Lung microvascular endothelial cell (primary cell): ENCODE measurements at regions not wholly inside any gene's neighbourhood (a gene's known extent, or its start where the extent isn't known, plus 50 kb on each side); places are given as distances from the start of the nearest gene placed in this dataset.
"Not testable (repeated sequence)": the region's sequence is repeated elsewhere in the genome, so short reads cannot be mapped to it uniquely, and the experiment has no call there.

Source experiments
- DNase-seq, 2 donors: peaks; one replicate each; pipeline versions ENCODE4 v3.0.0 to v3.0.0-alpha.2; 2010; ENCODE audit warnings: low read depth in 2 of 2

DNA sequence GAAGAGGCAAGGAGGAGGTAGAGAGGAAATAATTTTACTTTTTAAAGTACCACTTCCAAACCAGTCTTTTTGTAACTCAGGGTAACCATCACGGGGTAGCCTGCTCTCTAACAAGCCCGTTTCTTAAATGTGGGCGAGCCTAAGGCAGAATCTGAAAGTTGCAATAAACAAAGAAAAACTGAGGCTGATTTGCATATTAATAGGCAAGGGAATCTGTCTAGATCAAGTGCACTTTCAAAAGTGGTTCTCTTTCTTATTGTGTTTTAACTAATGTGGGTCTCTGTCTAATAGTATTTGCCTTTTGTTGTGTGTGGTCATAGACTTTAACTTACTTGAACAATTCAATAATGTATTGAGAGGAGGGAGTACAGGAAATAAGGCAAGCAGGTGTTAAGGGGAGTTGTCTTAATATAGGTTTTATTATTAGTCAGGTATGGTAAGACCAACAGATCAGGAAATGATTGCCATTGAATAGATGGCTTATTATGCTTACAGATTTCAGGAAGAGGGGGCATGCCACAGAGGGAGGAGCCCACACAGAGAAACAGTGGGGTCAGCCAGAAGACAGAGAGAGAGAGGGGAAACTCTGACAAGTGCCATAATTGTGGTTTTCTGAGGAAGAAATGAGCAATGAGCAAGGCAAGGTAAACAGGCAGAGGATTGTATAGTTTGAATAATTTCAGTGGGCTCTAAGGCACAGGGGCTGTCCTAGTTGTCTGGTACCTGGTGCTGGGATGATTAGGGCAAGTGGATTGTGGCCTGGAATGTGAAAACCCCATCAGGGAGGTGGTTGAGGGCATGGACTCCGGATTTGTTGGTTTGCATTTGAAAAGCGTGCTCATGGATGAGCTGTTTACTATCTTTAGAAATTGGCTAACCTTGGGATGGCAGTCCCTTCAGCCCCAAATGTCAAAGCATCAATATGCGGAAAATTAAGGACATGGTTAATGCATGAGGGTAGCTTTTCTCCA lies 237.2 kb downstream of the TOX3 start:
- no peak for DNase-seq

DNA sequence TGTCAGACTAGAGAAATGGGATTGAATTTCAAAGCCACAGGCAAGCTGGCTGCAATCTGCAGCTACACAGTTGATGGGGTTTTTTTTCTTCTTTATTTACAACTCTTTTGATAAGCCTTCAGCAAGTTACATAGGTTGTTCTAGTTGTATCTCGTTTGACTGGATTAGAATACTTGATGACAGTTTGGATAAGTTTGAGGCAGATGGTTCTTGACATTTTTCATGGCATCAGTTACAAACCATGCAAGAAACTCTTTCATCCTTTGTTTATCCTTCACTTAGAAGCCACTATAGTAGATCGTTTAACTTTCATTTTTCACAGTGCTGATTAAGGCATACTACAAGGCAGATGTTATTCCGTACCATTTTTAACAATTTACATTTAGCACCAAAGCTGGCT lies 238.9 kb downstream of the TOX3 start:
- no peak for DNase-seq

DNA sequence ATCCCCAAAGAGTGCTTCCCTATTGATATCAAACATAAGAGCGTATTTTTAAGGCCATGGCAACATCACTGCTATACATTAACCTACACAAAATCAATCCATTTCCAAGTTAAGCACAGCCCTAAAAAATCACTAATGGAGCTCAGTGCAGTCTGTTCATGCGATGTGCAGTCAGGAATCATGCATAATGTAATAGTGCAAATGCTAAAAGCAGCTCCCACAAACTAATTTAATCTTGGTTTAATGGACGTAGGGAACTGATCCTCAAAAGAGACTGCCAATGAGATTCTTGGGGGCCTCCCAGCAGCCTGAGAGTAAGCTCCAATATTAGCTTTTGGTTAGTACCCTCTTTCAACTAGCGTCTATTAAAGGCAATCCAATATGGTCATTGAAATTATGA lies 245.9 kb downstream of the TOX3 start:
- no peak for DNase-seq

DNA sequence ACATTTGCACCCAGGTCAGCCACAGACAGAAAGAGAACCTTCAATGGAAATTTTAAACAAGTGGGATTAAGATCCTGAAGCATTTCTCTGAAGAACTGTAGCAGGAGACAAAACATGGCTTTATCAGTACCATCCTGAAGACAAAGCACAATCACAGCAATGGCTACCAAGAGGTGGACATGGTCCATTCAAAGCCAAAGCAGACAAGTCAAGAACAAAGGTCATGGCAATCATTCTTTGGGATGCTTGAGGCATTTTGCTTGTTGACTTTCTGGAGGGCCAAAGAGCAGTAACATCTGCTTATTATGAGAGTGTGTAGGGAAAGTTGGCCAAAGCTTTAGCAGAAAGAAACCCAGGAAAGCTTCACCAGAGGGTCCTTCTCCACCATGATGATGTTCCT lies 248.2 kb downstream of the TOX3 start:
- DNase-seq: no peak

DNA sequence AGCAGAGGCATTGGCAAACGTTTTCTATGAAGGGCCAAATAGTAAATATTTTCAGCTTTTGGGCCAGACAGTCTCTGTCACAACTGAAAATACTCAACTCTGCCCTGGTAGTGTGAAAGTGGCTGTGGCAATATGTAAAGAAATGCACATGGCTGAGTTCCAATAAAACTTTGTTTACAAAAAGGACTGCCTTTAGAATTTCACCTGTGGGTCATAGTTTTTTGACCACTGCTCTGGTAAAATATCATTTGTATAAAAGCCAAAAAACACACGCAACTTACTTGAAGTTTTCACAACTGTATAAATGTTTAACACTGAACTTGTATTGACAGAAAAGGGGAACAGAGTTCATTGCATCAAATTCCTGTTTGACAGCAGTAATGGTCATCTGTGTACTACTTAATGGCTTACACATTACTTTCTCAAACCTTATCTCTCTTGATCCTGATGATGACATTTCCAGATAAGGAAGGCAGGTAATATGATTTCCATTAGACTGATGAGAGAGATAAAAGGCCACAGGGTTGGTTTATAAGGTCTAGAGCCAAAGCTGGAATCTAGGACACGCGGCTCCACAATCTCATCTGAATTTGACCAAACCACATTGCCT lies 250.1 kb downstream of the TOX3 start:
- not testable (repeated sequence) for DNase-seq

DNA sequence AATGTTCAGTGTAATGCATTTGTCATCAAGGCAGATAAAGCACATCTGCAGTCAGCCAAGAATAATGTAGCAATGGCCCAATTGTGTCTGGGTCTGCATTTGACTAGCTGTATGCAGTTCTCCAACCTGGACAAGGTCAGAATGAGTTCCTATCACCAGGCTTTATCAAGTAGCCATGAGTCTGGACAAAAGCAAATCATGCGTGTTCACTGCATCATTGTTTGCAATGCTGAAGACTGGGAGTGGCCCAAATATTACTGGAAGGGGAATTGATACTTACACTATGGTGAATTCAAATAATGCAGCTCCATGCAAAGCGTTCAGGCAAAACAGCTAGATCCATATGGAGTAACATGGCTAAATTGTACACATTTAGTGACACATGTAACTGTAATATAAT lies 250.9 kb downstream of the TOX3 start:
- no peak for DNase-seq

DNA sequence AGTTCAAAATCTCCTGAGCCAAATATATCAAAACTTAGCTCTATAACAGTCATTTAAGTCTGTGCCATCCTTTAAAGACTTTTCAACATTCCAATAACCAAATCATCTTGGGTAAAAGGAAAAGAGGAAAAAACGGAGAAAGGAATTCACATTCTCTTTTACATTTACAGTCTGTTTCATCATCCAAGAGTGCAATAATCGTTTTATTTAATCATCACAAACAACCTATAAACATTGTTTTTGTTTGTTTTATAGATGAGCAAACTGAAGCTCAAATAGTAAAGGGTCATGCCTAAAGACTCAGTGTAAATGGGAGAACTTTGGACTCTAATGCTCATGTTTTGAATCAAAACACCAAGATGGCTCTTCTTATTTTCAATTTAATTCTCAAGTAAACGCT lies 252.3 kb downstream of the TOX3 start:
- no peak for DNase-seq

DNA sequence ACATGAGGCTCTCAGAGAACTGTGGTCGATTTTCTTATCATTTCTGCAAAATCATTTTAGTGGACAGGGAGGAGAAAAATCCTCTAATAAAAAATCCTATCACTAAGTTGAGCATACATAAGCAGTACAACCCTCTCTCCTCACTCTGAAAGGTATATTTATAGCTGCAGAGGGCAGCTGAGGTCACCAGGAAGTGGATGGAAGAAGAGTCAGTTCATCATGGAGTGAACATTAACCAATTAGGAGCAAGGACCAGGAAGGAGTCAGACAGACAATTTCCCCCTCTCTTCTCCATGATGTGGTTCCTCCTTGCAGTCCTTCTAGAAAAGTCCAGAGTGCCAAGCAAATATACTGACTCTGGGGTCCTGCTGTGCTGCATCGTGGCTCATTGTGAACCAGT lies 253.7 kb downstream of the TOX3 start:
- DNase-seq: no peak

DNA sequence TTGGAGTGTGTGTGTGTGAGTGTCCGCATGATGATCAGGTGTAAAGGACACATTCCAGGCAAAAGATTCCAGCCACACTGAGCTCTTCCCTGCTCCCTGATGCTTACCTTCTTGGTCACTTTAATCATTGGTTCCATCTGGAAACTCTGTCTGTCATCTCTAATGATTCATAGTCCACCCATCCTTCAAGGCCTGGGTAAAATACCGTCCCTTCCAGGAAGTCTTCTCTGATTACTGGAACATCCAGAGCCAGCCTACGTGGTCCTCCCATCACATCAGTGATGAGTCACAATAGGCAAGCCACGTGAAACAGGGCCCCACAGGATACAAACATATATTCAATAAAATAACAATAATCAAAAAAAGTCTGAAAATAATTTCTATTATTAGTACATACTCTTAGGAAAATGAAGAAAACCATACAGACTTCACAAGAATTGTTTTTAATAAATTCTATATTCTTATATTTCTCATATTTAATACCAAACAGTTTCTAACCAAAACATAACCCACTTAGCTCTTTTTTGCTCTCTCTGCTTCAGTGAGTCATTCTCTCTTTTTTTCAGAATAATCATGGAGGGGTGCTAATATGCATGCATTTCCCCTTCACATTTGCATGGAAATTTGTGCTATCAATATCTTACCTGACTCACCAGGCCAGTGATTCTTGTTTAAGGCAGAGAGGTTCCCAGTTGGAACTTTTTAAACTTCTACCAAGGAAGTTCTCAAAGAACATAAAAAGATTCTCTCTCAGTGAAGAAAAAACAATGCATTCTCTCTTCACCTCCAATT lies 263.2 kb downstream of the TOX3 start:
- DNase-seq: no peak

DNA sequence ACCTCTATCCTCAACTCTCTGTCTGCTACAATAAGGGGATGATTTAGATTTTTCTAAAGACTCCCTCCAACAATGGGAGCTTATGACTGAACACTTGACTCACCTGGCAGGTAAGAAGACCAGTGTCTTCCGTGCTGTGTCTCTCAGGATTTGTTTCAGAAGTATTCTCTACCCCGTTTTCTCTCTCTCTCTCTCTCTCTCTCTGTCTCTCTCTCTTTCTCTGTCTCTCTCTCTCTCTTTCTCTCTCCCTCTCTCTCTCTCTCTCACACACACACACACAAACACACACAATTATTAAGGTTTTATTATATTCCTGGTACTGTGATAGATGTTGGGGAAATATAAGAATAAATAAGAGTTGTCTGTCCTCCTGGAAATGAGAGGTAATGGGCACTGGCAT lies 263.9 kb downstream of the TOX3 start:
- DNase-seq: peak in 1 of 2 donors; percentile 29

DNA sequence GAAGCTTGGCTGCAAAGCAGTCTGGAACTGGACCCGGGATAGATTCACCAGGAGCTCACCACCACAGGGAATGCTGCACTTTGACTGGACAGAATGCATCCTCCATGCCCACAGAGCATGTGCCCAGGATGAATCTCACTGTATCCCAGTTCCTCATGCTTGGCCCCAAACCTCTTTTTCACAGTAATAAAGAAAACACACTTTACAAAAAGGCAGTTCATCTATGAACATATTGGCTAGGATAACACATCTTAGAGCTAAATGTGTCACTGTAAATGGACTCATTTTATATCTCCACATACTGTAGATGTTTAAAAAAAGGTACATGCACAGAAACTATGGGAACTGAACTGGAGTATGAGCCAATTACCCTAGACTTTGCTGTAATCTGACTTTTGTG lies 266.9 kb downstream of the TOX3 start:
- no peak for DNase-seq

DNA sequence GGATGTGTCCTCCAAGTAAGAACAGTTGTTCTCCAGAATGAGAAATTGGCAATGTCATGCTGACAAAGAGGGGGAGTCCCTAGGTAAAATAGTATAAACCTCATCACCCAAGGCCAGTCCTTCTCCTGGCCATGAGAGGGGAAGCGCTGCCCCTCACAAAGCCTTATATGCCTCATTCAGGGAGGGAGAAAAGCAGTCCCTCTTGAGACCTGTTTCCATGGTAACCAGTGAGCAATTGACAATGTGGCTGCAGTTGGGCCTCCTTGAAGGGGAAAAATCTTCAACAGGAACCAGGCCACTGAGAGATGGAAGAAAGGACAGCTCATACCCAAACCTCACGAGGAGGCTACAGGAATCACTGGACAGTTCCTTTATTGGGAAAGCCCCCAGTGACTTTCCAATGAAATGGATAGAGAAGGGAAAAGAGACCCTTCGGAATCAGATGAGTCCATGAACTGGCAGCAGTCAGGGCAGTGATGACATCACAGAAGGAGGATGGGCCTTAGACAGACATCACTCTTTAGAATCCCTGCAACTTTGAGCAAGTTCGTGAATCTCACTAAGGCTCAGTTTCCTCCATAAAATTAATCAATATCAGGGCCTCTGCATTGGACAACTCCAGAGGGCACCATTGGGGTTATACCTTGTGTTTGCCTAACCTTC lies 275.7 kb downstream of the TOX3 start:
- DNase-seq: no peak

DNA sequence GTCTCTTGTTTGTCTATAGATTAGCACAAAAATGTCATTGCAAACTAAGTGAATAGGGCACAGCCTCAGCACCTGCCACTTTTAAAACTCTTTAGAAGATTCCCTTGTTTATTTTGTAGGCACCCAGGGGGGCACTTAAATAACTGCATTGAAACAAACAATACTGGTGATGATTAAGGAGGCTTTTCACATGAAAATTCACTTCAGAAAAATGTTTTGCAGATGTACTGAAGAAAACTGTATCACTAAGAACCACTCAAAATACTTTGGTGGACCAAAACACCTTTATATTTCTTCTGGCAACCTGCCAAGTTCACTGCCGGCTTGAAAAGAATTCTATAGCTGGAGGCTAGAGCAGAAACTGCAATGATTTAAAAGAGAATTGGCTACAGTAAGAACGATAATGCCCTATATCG lies 281.5 kb downstream of the TOX3 start:
- DNase-seq: no peak

DNA sequence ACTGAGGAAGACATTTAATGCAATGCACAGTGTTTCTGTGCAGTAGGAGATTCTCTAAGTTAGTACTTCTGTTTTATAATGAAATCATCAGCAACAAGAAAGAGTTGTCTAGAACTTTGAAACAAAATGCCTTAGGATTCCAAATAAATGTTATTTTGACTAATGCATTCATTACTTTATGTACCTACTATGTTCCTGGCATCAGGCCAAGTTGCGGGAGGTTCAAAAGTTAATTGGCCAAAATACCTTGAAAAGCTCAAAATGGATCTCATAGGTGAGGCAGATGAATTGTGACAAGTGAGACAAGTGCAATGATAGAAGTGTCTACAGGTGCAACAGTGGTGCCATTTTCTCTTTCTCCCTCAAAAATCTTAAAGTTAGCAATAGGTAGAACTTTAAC lies 289.4 kb downstream of the TOX3 start:
- no peak for DNase-seq

DNA sequence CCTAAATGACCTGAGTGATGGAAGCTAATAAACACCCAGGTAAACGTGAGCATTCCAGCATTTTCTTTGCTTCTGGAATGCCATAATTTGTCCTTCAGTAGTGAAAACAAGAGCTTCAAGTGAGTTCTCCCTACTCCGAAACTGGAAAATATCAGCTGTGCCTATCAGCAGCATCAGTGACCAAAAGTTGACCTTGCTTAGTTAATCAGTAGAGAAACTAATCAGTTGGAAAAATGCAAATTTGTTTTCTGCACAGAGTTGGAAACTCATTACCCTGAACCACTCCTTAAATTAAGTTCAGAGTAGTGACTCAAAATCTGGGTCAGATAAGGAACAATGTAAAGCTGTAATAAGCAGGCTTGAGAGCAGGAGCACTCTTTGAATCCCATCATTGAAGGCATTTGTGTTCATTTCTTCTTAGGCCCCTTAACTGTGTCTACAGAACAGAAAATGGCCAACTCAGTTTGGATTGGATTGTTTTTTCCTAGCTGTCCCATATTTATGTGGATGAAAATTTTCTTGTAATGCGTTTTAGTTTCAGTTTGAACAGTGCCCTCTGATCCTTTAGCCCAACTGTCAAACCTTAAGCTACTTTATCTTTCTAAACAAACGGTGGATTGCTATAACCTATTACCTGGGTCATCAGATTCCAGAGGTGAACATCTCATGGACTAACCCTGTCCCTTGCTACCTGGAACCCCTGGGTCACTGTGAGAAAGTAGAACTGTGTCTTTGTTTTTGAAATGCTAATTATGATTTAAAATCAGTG lies 290.4 kb downstream of the TOX3 start:
- DNase-seq: no peak

DNA sequence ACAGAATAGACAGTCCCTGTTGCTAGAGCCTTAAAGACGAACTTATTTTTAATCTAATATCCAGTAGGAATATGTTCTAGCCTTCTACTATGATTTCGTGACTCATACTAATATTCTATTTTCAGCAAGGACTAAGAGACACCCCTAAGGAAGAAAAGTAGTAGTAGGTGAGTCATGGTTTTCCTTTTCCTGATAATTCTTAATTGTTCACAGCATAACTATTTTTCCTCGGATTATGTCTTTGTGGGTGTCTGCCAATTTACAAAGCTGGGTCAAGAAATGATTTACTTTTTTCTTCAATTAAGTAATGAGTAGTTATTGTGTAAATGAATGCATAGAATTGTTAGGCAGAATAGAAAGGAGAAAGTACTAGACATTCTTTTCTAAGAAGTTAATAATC lies 292.2 kb downstream of the TOX3 start:
- DNase-seq: no peak

DNA sequence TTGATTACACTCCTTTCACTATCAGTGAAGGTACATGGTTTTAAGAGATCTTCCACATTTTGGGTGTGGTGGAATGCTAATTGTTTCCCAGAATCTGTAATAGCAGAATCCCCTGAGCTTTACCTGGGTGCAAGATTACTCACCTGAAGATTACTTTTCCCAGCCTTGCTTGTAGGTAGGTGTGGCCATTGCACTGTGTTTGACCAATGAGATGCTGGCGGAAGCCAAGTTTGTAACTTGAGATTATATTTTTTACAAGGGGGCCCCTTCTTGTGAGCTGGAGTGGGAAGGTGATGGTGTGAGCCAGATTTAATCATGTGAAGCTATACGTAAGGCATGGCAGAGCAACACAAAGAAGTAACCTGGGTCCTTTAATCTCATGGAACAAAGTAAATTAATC lies 294.3 kb downstream of the TOX3 start:
- DNase-seq: no peak

DNA sequence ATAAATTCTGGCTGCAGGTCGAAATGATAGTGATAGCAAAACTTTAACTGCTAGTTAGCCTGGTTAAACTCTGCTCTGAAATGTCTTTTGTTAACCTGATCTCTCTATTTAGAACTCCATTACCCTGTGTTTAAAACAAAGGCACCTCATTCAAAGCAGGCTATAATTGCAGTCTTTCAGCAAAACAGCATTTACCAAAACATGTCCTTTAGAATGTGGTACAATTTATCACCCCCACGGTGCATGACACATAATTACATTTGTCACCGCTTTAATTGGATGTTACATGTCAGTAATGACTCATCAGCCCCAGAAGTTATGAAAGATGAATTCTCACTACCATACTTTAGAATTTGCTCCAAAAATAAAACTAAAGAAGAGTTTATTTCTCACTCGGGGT lies 295.4 kb downstream of the TOX3 start:
- no peak for DNase-seq

DNA sequence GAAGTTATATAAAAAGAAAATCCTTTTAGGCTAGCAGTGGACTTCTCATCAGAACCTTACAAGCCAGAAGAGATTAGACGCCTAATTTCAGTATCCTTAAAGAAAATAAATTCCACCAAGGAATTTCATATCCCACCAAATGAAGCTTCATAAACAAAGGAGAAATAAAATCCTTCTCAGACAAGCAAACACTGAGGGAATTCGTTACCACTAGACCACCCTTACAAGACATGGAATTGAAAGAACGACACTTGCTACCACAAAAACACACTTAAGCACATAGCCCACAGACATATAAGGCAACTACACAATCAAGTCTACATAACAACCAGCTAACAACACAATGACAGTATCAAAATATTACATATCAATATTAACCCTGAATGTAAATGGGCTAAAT lies 299.2 kb downstream of the TOX3 start:
- no peak for DNase-seq

DNA sequence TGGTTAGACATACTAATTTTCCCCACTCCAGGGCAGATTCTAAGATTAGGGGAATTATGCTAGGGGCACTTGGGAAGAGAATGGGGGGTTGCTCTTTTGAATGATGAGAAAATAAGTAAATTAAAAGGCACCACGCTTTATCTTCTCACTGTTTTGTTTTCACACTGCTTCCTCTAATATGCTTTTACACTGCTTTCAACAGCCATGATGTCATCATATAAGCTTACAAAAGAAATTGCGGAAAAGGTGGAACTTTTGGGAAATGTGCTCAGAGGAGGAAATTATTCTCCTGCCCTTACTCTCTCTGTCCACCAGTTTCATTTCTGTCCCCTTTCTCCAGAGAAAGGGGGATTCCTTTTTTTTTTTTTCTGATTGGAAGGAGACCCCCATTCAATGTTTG lies 308.2 kb downstream of the TOX3 start:
- no peak for DNase-seq

DNA sequence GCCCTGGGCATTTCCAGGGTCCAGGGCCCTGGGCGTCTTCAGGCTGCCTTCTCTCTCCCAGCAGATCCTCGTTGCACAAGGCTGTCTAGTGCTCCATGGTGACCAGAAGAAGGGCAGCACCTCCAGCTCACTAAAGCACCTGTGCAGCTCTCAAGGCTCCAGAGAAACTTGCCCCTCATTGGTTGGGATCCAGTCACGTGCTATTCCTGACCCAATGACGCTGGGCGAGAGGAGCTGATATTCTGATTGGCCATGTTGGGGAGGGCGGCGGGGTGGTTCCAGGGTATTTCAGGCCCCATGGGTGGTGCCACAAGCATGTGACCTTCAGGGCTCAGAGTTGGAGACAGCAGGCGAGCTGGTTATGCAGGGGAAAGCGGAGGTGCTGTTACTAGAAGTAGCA lies 309.1 kb downstream of the TOX3 start:
- DNase-seq: no peak
